Activated naive CD4-positive, alpha-beta T cell treated with anti-CD3 and anti-CD28 coated beads for 36 hours (primary cell): ENCODE measurements at regions not wholly inside any gene's neighbourhood (a gene's known extent, or its start where the extent isn't known, plus 50 kb on each side); places are given as distances from the start of the nearest gene placed in this dataset.

Experiments used
- CTCF ChIA-PET: fragments of 350-600 bp; sonication (Branson Sonifier 250); formaldehyde crosslinking; loops from one replicate; lab custom pipeline; 2021; ENCODE audit warnings: antibody characterized with exemption; lab: Charles Lee
- DNase-seq: peaks from one replicate; pipeline ENCODE4 v3.0.0-alpha.2; 2020
- H3K27ac Mint-ChIP-seq: one replicate; pipeline ENCODE4 v1.8.0; 2021; ENCODE audit warnings: mild to moderate bottlenecking, mixed read lengths
- H3K27me3 Mint-ChIP-seq: one replicate; pipeline ENCODE4 v1.8.0; 2021; ENCODE audit warnings: low read depth, mixed read lengths
- H3K36me3 Mint-ChIP-seq: one replicate; pipeline ENCODE4 v1.8.0; 2021; ENCODE audit warnings: low read depth, mixed read lengths
- H3K4me1 Mint-ChIP-seq: one replicate; pipeline ENCODE4 v1.8.0; 2021; ENCODE audit warnings: low read depth, mixed read lengths
- H3K4me3 Mint-ChIP-seq: one replicate; pipeline ENCODE4 v1.8.0; 2021; ENCODE audit warnings: mild to moderate bottlenecking, moderate library complexity, mixed read lengths
- H3K9me3 Mint-ChIP-seq: one replicate; pipeline ENCODE4 v1.8.0; 2021; ENCODE audit warnings: mixed read lengths
- intact Hi-C: fragments of 100-400 bp; cut with micrococcal nuclease; formaldehyde crosslinking; loops from one replicate; pipeline ENCODE4 v1.15.1; 2023

DNA sequence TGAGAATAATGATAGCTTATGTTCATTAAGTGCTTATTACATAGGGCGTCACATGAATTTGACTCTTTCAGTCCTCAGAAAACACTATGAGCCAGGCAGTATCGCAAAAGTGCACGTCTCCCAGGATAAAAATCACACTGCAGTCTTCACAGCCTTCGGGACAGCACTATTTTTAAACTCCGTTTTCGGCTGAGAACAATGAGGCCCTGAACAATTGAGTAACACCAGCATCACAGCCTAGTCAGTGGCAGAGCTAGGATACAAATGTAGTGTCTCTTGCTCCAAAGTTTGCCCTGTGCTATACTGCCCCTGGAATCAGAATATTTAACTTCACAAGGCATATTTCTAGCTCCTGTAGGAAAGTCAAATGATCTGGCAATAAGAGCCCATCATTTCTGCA lies 852.1 kb upstream of the SEMA6D start:
- H3K36me3 Mint-ChIP-seq: no peaks in the 10 kb centered on the region
- CTCF ChIA-PET: no interaction called here
- H3K4me3 Mint-ChIP-seq: no peak overlapping the region
- no peak for DNase-seq
- H3K4me1 Mint-ChIP-seq: no peaks in the 10 kb centered on the region
- H3K27me3 Mint-ChIP-seq: peaks cover 2% of the 10 kb centered on the region
- intact Hi-C loops: no loop called here
- no peak overlapping the region for H3K27ac Mint-ChIP-seq
- no peaks in the 10 kb centered on the region for H3K9me3 Mint-ChIP-seq

DNA sequence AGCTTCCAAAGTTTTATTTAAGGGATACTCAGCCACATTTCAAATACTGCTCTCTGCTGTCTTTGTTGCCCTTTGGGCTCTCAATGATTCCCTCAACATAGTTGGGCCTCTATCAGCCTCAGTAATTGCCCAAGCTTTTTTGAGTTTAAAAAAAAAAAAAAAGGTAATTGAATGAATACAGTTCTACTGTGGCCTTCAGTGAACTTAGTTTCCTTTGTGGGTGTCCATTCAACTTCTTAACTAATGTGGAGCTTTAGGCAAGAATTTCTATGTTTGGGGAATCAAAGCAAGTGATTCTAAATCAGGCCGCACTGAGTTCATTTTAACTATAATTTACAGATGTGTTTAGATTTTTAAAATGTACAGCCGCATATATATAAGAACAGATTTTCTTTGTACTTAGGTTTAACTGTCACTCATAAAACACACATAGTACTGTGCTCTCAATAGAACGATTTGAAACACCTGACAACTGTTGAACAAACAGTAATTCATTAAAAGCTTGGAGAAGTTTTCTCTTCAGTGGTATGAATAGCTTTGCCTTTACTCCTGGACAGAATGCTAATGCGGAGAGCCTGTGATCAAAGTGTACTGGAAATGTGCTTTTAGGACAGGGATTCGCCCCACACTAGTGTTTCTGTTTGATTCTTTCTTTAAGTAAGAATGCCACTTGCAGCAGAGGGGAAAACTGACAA lies 844.9 kb upstream of the SEMA6D start:
- no peak for DNase-seq
- Mint-ChIP-seq H3K9me3 (no peaks in the 10 kb centered on the region), H3K36me3 (no peaks in the 10 kb centered on the region), H3K27ac (no peak overlapping the region), H3K27me3 (no peaks in the 10 kb centered on the region), H3K4me3 (no peak overlapping the region), H3K4me1 (no peaks in the 10 kb centered on the region)
- intact Hi-C loops: no loop called here
- CTCF ChIA-PET: no interaction called here

GRCh38 chr15:46872981-46873330 lies 844.3 kb upstream of the SEMA6D start:
- no peaks in the 10 kb centered on the region for H3K27me3 Mint-ChIP-seq
- no peaks in the 10 kb centered on the region for H3K36me3 Mint-ChIP-seq
- H3K4me3 Mint-ChIP-seq: no peak overlapping the region
- no peak overlapping the region for H3K27ac Mint-ChIP-seq
- no peaks in the 10 kb centered on the region for H3K9me3 Mint-ChIP-seq
- intact Hi-C loops: no loop called here
- no peaks in the 10 kb centered on the region for H3K4me1 Mint-ChIP-seq
- CTCF ChIA-PET: no interaction called here
- DNase-seq: no peak

DNA sequence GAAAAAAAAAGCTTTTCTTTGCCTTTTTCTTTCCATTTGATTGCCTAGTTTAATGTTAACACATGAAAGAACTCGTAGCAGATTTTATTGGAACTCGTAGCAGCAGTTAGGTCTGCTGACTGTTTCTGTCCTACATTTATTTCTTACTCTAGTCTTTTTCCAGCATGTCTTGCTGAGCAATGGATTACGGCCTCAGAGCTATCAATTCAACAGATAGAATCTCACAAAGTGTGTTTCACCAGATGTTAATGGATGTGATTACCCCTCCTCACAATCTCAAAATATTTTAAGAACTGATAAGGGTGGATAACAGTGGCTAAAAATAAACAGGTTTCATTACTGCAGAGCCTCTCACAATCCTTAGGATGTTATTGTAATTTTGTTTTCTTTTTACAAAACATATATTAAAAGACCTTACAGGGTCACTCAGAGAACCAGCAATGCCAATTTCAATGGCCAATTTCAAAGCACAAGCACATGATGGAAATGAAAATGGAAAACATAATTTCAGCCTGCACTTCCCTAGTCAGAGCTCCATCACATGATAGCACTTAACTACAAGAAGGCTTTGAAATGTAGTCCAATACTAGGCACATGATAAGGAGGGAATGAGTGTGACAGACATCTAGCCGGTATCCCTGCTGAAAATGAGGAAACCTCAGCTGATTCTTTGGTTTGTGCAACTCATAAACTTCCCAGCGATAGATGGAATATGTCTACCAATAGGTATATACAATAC lies 838.1 kb upstream of the SEMA6D start:
- intact Hi-C loops: no loop called here
- H3K4me1 Mint-ChIP-seq: no peaks in the 10 kb centered on the region
- H3K36me3 Mint-ChIP-seq: no peaks in the 10 kb centered on the region
- H3K4me3 Mint-ChIP-seq: no peak overlapping the region
- no peak for DNase-seq
- H3K9me3 Mint-ChIP-seq: peaks cover 7% of the 10 kb centered on the region
- H3K27me3 Mint-ChIP-seq: no peaks in the 10 kb centered on the region
- CTCF ChIA-PET: no interaction called here
- H3K27ac Mint-ChIP-seq: no peak overlapping the region

GRCh38 chr15:46880791-46881190 lies 836.5 kb upstream of the SEMA6D start:
- H3K4me3 Mint-ChIP-seq: no peak overlapping the region
- H3K27me3 Mint-ChIP-seq: no peaks in the 10 kb centered on the region
- H3K4me1 Mint-ChIP-seq: no peaks in the 10 kb centered on the region
- CTCF ChIA-PET: no interaction called here
- peaks cover 7% of the 10 kb centered on the region for H3K9me3 Mint-ChIP-seq
- no peaks in the 10 kb centered on the region for H3K36me3 Mint-ChIP-seq
- intact Hi-C loops: no loop called here
- no peak overlapping the region for H3K27ac Mint-ChIP-seq
- no peak for DNase-seq

GRCh38 chr15:46892621-46893160 lies 824.6 kb upstream of the SEMA6D start:
- H3K36me3 Mint-ChIP-seq: no peaks in the 10 kb centered on the region
- no peak for DNase-seq
- intact Hi-C loops: no loop called here
- H3K4me1 Mint-ChIP-seq: no peaks in the 10 kb centered on the region
- H3K9me3 Mint-ChIP-seq: peaks cover 2% of the 10 kb centered on the region
- H3K27me3 Mint-ChIP-seq: no peaks in the 10 kb centered on the region
- CTCF ChIA-PET: no interaction called here
- H3K27ac Mint-ChIP-seq: no peak overlapping the region
- H3K4me3 Mint-ChIP-seq: no peak overlapping the region

GRCh38 chr15:46894644-46895043 lies 822.7 kb upstream of the SEMA6D start:
- no peaks in the 10 kb centered on the region for H3K4me1 Mint-ChIP-seq
- no peak overlapping the region for H3K4me3 Mint-ChIP-seq

DNA sequence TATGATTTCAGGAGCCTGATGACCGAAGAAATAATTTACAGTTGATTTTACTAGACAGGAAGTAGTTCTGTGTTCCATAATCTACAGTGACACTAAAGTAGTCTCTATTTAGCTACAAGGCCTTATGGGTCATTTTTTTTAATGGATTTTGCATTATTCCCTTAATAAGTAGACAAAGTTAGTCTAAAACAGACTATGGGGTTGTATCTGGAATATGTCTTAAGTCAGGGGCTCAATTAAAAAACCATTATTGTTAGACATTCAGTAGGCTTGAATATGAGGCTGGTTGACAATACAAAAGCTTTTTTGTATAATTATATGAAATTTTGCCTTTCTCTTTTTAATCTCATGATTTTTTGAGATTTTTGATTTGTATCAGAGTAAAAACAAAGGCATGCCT lies 820.0 kb upstream of the SEMA6D start:
- CTCF ChIA-PET: no interaction called here
- Mint-ChIP-seq H3K4me3 (no peak overlapping the region), H3K4me1 (no peaks in the 10 kb centered on the region), H3K27me3 (no peaks in the 10 kb centered on the region), H3K9me3 (peaks cover 2% of the 10 kb centered on the region), H3K36me3 (no peaks in the 10 kb centered on the region), H3K27ac (no peak overlapping the region)
- intact Hi-C loops: no loop called here
- DNase-seq: no peak

More at GRCh38 chr15:46894644-46895043, 822.7 kb upstream of the SEMA6D start:
- H3K27ac Mint-ChIP-seq: no peak overlapping the region
- intact Hi-C loops: no loop called here
- no peaks in the 10 kb centered on the region for H3K36me3 Mint-ChIP-seq
- CTCF ChIA-PET: no interaction called here
- peaks cover 2% of the 10 kb centered on the region for H3K9me3 Mint-ChIP-seq
- no peaks in the 10 kb centered on the region for H3K27me3 Mint-ChIP-seq
- no peak for DNase-seq

GRCh38 chr15:46901001-46901400 lies 816.3 kb upstream of the SEMA6D start:
- intact Hi-C loops: no loop called here
- Mint-ChIP-seq H3K36me3 (no peaks in the 10 kb centered on the region), H3K9me3 (no peaks in the 10 kb centered on the region), H3K4me1 (no peaks in the 10 kb centered on the region), H3K4me3 (no peak overlapping the region), H3K27me3 (no peaks in the 10 kb centered on the region), H3K27ac (no peak overlapping the region)
- CTCF ChIA-PET: no interaction called here
- no peak for DNase-seq

GRCh38 chr15:46917721-46918252 lies 799.5 kb upstream of the SEMA6D start:
- CTCF ChIA-PET: interaction anchor here (0.7 kb wide), 1 partner anchor 9 kb away, joined by 3 read pairs; no protein-coding TSS in a partner anchor
- intact Hi-C loops: no loop called here
- no peak overlapping the region for H3K4me3 Mint-ChIP-seq
- no peak overlapping the region for H3K27ac Mint-ChIP-seq
- H3K36me3 Mint-ChIP-seq: no peaks in the 10 kb centered on the region
- H3K9me3 Mint-ChIP-seq: no peaks in the 10 kb centered on the region
- no peaks in the 10 kb centered on the region for H3K4me1 Mint-ChIP-seq
- no peaks in the 10 kb centered on the region for H3K27me3 Mint-ChIP-seq
- no peak for DNase-seq

- no peak overlapping the region for H3K4me3 Mint-ChIP-seq
- CTCF ChIA-PET: no interaction called here
- intact Hi-C loops: no loop called here
- peaks cover 6% of the 10 kb centered on the region for H3K9me3 Mint-ChIP-seq
- no peaks in the 10 kb centered on the region for H3K36me3 Mint-ChIP-seq
- DNase-seq: no peak
- no peaks in the 10 kb centered on the region for H3K4me1 Mint-ChIP-seq
- H3K27me3 Mint-ChIP-seq: no peaks in the 10 kb centered on the region
- no peak overlapping the region for H3K27ac Mint-ChIP-seq
Observed at GRCh38 chr15:46918462-46919140, 798.7 kb upstream of the SEMA6D start.

GRCh38 chr15:46921891-46922290 lies 795.4 kb upstream of the SEMA6D start:
- Mint-ChIP-seq H3K4me1 (no peaks in the 10 kb centered on the region), H3K4me3 (no peak overlapping the region), H3K9me3 (peaks cover 6% of the 10 kb centered on the region), H3K27ac (no peak overlapping the region), H3K27me3 (no peaks in the 10 kb centered on the region), H3K36me3 (no peaks in the 10 kb centered on the region)
- intact Hi-C loops: no loop called here
- CTCF ChIA-PET: no interaction called here
- no peak for DNase-seq
